ENCODE measurements at regions not wholly inside any gene's neighbourhood (a gene's known extent, or its start where the extent isn't known, plus 50 kb on each side); places are given as distances from the start of the nearest gene placed in this dataset.

DNA sequence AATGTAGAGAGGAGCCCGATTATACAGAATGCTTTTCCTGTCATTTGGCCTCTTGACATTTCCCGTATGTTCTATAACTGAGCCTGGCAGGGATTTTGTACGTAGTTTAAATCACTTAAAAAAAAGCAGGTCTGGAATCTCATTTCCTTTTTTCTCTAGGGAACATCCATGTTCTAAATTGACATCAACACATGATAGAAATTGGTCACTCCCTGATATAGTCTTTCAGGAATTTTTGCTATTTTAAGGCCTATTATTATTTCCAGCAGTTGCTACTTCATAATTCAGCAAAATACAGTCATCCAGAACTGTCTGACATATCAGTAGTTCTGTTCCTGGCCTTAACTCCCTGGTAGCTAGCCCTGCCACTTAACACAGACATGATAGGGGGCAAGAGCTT, 565.7 kb upstream of the ZEB2 start:
- DNase-seq: no peak
- H3K9me3 ChIP-seq: no peaks in the 10 kb centered on the region
- H3K36me3 ChIP-seq: no peaks in the 10 kb centered on the region
- no peak overlapping the region for H3K4me3 ChIP-seq
- 53 to 69% (median 60%) methylated on average over 3 of the region's 3 CpGs for WGBS, 3 donors
- TF ChIP-seq POLR2A (IDR thresholded peaks at IDR 0.05) (no peak), EP300 (IDR thresholded peaks at IDR 0.05) (no peak)
- TF ChIP-seq, protein P1, sequence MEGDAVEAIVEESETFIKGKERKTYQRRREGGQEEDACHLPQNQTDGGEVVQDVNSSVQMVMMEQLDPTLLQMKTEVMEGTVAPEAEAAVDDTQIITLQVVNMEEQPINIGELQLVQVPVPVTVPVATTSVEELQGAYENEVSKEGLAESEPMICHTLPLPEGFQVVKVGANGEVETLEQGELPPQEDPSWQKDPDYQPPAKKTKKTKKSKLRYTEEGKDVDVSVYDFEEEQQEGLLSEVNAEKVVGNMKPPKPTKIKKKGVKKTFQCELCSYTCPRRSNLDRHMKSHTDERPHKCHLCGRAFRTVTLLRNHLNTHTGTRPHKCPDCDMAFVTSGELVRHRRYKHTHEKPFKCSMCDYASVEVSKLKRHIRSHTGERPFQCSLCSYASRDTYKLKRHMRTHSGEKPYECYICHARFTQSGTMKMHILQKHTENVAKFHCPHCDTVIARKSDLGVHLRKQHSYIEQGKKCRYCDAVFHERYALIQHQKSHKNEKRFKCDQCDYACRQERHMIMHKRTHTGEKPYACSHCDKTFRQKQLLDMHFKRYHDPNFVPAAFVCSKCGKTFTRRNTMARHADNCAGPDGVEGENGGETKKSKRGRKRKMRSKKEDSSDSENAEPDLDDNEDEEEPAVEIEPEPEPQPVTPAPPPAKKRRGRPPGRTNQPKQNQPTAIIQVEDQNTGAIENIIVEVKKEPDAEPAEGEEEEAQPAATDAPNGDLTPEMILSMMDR (IDR thresholded peaks at IDR 0.05): no peak
- no peaks in the 10 kb centered on the region for H3K4me1 ChIP-seq (ENCODE audit: insufficient read depth)
- H3K27ac ChIP-seq: no peak overlapping the region
- intact Hi-C loops (cut with DNase I): no loop called here
- no peaks in the 10 kb centered on the region for H3K27me3 ChIP-seq

- Histone ChIP-seq H3K27me3 (no peaks in the 10 kb centered on the region), H3K9me3 (no peaks in the 10 kb centered on the region), H3K27ac (no peak overlapping the region), H3K4me1 (ENCODE audit: insufficient read depth) (no peaks in the 10 kb centered on the region), H3K4me3 (no peak overlapping the region), H3K36me3 (no peaks in the 10 kb centered on the region)
- WGBS, 3 donors: 3 to 14% (median 4%) methylated on average over 1 of the region's 1 CpG
- intact Hi-C loops (cut with DNase I): no loop called here
- TF ChIP-seq EP300 (IDR thresholded peaks at IDR 0.05) (no peak), POLR2A (IDR thresholded peaks at IDR 0.05) (no peak)
- TF ChIP-seq, protein P1 (IDR thresholded peaks at IDR 0.05): no peak
- no peak for DNase-seq
Observed at GRCh38 chr2:145080426-145080825, 560.5 kb upstream of the ZEB2 start.

DNA sequence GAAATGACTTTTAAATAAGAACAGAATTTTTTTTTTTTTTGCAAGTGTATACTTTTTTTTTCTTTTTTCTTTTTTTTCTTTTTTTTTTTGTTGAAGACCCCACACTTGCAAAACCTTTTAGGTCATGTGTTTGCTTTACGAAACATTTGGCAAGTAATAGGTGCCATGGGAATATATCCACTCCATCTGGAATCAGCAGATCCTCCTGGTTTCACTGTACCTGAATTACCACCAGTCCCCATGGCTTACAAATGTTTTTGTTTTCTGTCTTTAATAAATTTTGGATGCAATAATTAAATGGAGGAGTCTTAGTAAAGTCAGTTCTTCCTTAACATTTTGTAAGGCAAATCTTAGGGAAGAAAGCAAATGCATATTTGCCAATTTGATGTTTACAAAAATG, 559.7 kb upstream of the ZEB2 start:
- TF ChIP-seq, protein P1 (IDR thresholded peaks at IDR 0.05): no peak
- TF ChIP-seq POLR2A (IDR thresholded peaks at IDR 0.05): no peak
- no peak for TF ChIP-seq EP300 (IDR thresholded peaks at IDR 0.05)
- H3K27ac ChIP-seq: no peak overlapping the region
- no peaks in the 10 kb centered on the region for H3K9me3 ChIP-seq
- WGBS, 3 donors: 52 to 68% (median 66%) methylated on average over 1 of the region's 1 CpG
- intact Hi-C loops (cut with DNase I): no loop called here
- no peak overlapping the region for H3K4me3 ChIP-seq
- no peaks in the 10 kb centered on the region for H3K27me3 ChIP-seq
- no peak for DNase-seq
- H3K4me1 ChIP-seq (ENCODE audit: insufficient read depth): no peaks in the 10 kb centered on the region
- H3K36me3 ChIP-seq: no peaks in the 10 kb centered on the region

DNA sequence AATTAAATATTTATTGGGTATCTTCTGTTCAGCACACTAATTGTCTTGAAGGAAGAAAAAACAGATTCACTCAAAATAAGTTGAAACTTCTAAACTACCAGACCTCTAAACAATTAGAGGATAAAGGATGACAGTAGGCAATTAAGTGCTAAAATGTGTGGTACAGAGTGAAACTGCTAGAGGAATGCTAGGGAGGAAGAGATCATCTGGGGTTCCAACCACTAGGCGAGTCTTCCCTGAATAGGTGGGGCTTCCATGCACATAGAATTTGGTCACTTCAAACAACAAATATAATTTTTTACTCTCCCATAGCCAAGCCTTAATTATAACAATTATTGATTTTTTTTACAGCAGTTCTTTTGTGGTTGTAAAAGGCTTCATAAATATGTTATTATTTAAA, 559.0 kb upstream of the ZEB2 start:
- intact Hi-C loops (cut with DNase I): no loop called here
- Histone ChIP-seq H3K27me3 (no peaks in the 10 kb centered on the region), H3K36me3 (no peaks in the 10 kb centered on the region), H3K4me3 (no peak overlapping the region), H3K4me1 (ENCODE audit: insufficient read depth) (no peaks in the 10 kb centered on the region), H3K9me3 (no peaks in the 10 kb centered on the region), H3K27ac (no peak overlapping the region)
- TF ChIP-seq, protein P1 (IDR thresholded peaks at IDR 0.05): no peak
- no peak for TF ChIP-seq EP300 (IDR thresholded peaks at IDR 0.05)
- no peak for TF ChIP-seq POLR2A (IDR thresholded peaks at IDR 0.05)
- DNase-seq: no peak
- WGBS, 3 donors: 60 to 84% (median 76%) methylated on average over 1 of the region's 1 CpG

DNA sequence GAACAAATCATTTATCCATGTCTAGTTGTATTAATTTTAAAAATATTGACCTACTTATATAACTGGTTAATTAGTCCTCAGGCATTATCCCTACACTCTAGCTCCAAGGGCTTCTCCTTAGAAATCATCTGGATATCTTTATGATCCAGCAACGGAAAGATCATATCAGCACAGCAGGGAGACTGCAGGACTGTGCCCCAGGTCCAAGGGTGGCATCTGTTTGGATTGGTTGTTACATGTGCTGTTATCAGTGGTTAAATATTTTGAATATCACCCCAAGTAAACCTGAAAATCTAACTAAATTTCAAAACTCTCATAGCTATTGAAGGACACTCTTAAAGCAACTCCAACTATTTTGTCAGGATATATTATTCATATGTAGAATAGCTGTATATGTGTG, 556.2 kb upstream of the ZEB2 start:
- intact Hi-C loops (cut with DNase I): no loop called here
- Histone ChIP-seq H3K9me3 (no peaks in the 10 kb centered on the region), H3K36me3 (no peaks in the 10 kb centered on the region), H3K27me3 (no peaks in the 10 kb centered on the region), H3K4me1 (ENCODE audit: insufficient read depth) (no peaks in the 10 kb centered on the region), H3K27ac (no peak overlapping the region), H3K4me3 (no peak overlapping the region)
- DNase-seq: no peak
- WGBS, 3 donors: 48 to 81% (median 80%) methylated on average over 1 of the region's 1 CpG
- no peak for TF ChIP-seq POLR2A (IDR thresholded peaks at IDR 0.05)
- TF ChIP-seq, protein P1 (IDR thresholded peaks at IDR 0.05): no peak
- TF ChIP-seq EP300 (IDR thresholded peaks at IDR 0.05): no peak
